Mucosa of rectum (tissue), 2 donors: ENCODE measurements at regions not wholly inside any gene's neighbourhood (a gene's known extent, or its start where the extent isn't known, plus 50 kb on each side); places are given as distances from the start of the nearest gene placed in this dataset.

Experiments used
- H3K27ac ChIP-seq, 2 donors: one replicate each; pipeline ENCODE4 v1.7.0; 2013; ENCODE audit warnings: inconsistent platforms in 2 of 2, low read depth in 2 of 2, low read length in 2 of 2
- H3K27me3 ChIP-seq, 2 donors: one replicate each; pipeline ENCODE4 v1.7.0; 2013; ENCODE audit warnings: low read length in 2 of 2; ENCODE audit not compliant: control insufficient read depth in 2 of 2, insufficient read depth in 2 of 2
- H3K36me3 ChIP-seq, 2 donors: one replicate each; pipeline ENCODE4 v1.7.0; 2013; ENCODE audit warnings: low read length in 2 of 2; ENCODE audit not compliant: control insufficient read depth in 2 of 2, insufficient read depth in 2 of 2
- H3K4me1 ChIP-seq, 2 donors: one replicate each; pipeline ENCODE4 v1.7.0; 2013; ENCODE audit warnings: low read length in 2 of 2, mild to moderate bottlenecking in 1 of 2; ENCODE audit not compliant: control insufficient read depth in 2 of 2, insufficient read depth in 2 of 2
- H3K4me3 ChIP-seq, 2 donors: one replicate each; pipeline ENCODE4 v1.7.0; 2013; ENCODE audit warnings: low read length in 2 of 2
- H3K9ac ChIP-seq, 2 donors: one replicate each; pipeline ENCODE4 v1.7.0; 2013; ENCODE audit warnings: low read length in 2 of 2, low read depth in 1 of 2, mild to moderate bottlenecking in 1 of 2
- H3K9me3 ChIP-seq, 2 donors: one replicate each; pipeline ENCODE4 v1.7.0; 2013; ENCODE audit warnings: low read length in 2 of 2; ENCODE audit not compliant: control insufficient read depth in 2 of 2
- donor health status: healthy.
- donor health status: Normal muscosa, but diverticular disease.

- H3K27ac ChIP-seq, result no peak overlapping the region
- peak overlapping the region in 1 of 2 donors; percentile 35 for H3K9ac ChIP-seq
- no peaks in the 10 kb centered on the region for H3K9me3 ChIP-seq
- no peaks in the 10 kb centered on the region for H3K4me1 ChIP-seq
- no peak overlapping the region for H3K4me3 ChIP-seq
- H3K36me3 ChIP-seq, result no peaks in the 10 kb centered on the region
- peaks cover 3 to 8% of the 10 kb centered on the region in 2 donors for H3K27me3 ChIP-seq
Observed at GRCh38 chrX:110418316-110419235, 59.9 kb downstream of the RTL9 start.

GRCh38 chrX:110419512-110419911 lies 60.9 kb downstream of the RTL9 start:
- H3K27ac ChIP-seq, result no peak overlapping the region
- no peaks in the 10 kb centered on the region for H3K4me1 ChIP-seq
- no peak overlapping the region for H3K4me3 ChIP-seq
- H3K9me3 ChIP-seq, result no peaks in the 10 kb centered on the region
- H3K36me3 ChIP-seq, result no peaks in the 10 kb centered on the region
- peaks cover 3 to 8% of the 10 kb centered on the region in 2 donors for H3K27me3 ChIP-seq
- H3K9ac ChIP-seq, result no peak overlapping the region

- H3K4me3 ChIP-seq, result no peak overlapping the region
- H3K27ac ChIP-seq, result no peak overlapping the region
- H3K9me3 ChIP-seq, result no peaks in the 10 kb centered on the region
- peaks cover 3 to 8% of the 10 kb centered on the region in 2 donors for H3K27me3 ChIP-seq
- no peaks in the 10 kb centered on the region for H3K4me1 ChIP-seq
- no peak overlapping the region for H3K9ac ChIP-seq
- H3K36me3 ChIP-seq, result no peaks in the 10 kb centered on the region
Observed at GRCh38 chrX:110420771-110421499, 62.3 kb downstream of the RTL9 start.

- no peaks in the 10 kb centered on the region for H3K36me3 ChIP-seq
- no peak overlapping the region for H3K27ac ChIP-seq
Observed at GRCh38 chrX:110421500-110422455, 63.1 kb downstream of the RTL9 start.

GRCh38 chrX:110425222-110426154 lies 66.8 kb downstream of the RTL9 start:
- no peak overlapping the region for H3K9ac ChIP-seq
- no peak overlapping the region for H3K4me3 ChIP-seq
- no peaks in the 10 kb centered on the region for H3K4me1 ChIP-seq
- no peaks in the 10 kb centered on the region for H3K36me3 ChIP-seq
- no peaks in the 10 kb centered on the region for H3K9me3 ChIP-seq
- peaks cover 3% of the 10 kb centered on the region in 2 donors for H3K27me3 ChIP-seq
- no peak overlapping the region for H3K27ac ChIP-seq

More at GRCh38 chrX:110421500-110422455, 63.1 kb downstream of the RTL9 start:
- H3K9me3 ChIP-seq, result no peaks in the 10 kb centered on the region
- no peak overlapping the region for H3K9ac ChIP-seq
- H3K4me3 ChIP-seq, result no peak overlapping the region
- peaks cover 3 to 8% of the 10 kb centered on the region in 2 donors for H3K27me3 ChIP-seq
- no peaks in the 10 kb centered on the region for H3K4me1 ChIP-seq

- Histone ChIP-seq H3K9ac (no peak overlapping the region), H3K9me3 (no peaks in the 10 kb centered on the region), H3K27ac (no peak overlapping the region), H3K4me3 (no peak overlapping the region), H3K4me1 (no peaks in the 10 kb centered on the region), H3K36me3 (no peaks in the 10 kb centered on the region), H3K27me3 (peaks cover 1 to 3% of the 10 kb centered on the region in 2 donors)
Observed at GRCh38 chrX:110426155-110426504, 67.5 kb downstream of the RTL9 start.

GRCh38 chrX:110427076-110427475 lies 68.4 kb downstream of the RTL9 start:
- no peak overlapping the region for H3K4me3 ChIP-seq
- H3K27me3 ChIP-seq, result peaks cover 2% of the 10 kb centered on the region in 2 donors
- no peak overlapping the region for H3K9ac ChIP-seq
- no peaks in the 10 kb centered on the region for H3K36me3 ChIP-seq
- no peaks in the 10 kb centered on the region for H3K4me1 ChIP-seq
- H3K27ac ChIP-seq, result no peak overlapping the region
- no peaks in the 10 kb centered on the region for H3K9me3 ChIP-seq

- Histone ChIP-seq H3K4me1 (no peaks in the 10 kb centered on the region), H3K4me3 (no peak overlapping the region), H3K27me3 (peaks cover 0 to 8% of the 10 kb centered on the region in 2 donors), H3K36me3 (no peaks in the 10 kb centered on the region), H3K9me3 (no peaks in the 10 kb centered on the region), H3K9ac (no peak overlapping the region), H3K27ac (no peak overlapping the region)
Observed at GRCh38 chrX:110428144-110428543, 69.5 kb downstream of the RTL9 start.
